Esophagus (tissue), 2 donors: ENCODE measurements at regions not wholly inside any gene's neighbourhood (a gene's known extent, or its start where the extent isn't known, plus 50 kb on each side); places are given as distances from the start of the nearest gene placed in this dataset.
"Not testable (repeated sequence)": the region's sequence is repeated elsewhere in the genome, so short reads cannot be mapped to it uniquely, and the experiment has no call there.

Experiments used
- H3K27ac ChIP-seq, 2 donors: one replicate each; pipeline ENCODE4 v1.5.1; 2013; ENCODE audit warnings: low read depth in 2 of 2, mild to moderate bottlenecking in 2 of 2, inconsistent platforms in 1 of 2, low read length in 1 of 2, moderate library complexity in 1 of 2
- H3K27me3 ChIP-seq, 2 donors: one replicate each; pipeline ENCODE4 v1.6.1; 2013; ENCODE audit warnings: low read length in 2 of 2, control low read depth in 1 of 2, mild to moderate bottlenecking in 1 of 2; ENCODE audit not compliant: insufficient read depth in 2 of 2, control insufficient read depth in 1 of 2
- H3K36me3 ChIP-seq, 2 donors: one replicate each; pipeline ENCODE4 v1.6.1; 2013; ENCODE audit warnings: low read length in 1 of 2; ENCODE audit not compliant: control insufficient read depth in 2 of 2, insufficient read depth in 2 of 2
- H3K4me1 ChIP-seq, 2 donors: one replicate each; pipeline ENCODE4 v1.6.1; 2013; ENCODE audit warnings: low read length in 1 of 2; ENCODE audit not compliant: control insufficient read depth in 2 of 2, insufficient read depth in 2 of 2
- H3K4me3 ChIP-seq, 2 donors: one replicate each; pipeline ENCODE4 v1.5.1; 2013; ENCODE audit warnings: low read length in 2 of 2, mild to moderate bottlenecking in 2 of 2, low read depth in 1 of 2, moderate library complexity in 1 of 2
- H3K9me3 ChIP-seq, 2 donors: one replicate each; pipeline ENCODE4 v1.6.1; 2013; ENCODE audit warnings: mild to moderate bottlenecking in 2 of 2, low read depth in 1 of 2, low read length in 1 of 2, moderate library complexity in 1 of 2; ENCODE audit not compliant: control insufficient read depth in 2 of 2, insufficient read depth in 1 of 2
- WGBS, 2 donors: extraction: QIAGEN DNeasy Blood & Tissue Kit; methylation state at CpG; one replicate each; pipeline ENCODE4 v1.1.7; 2013; 5-methylcytosine and 5-hydroxymethylcytosine counted together
- donor health status: healthy with polysubstance abuse.
- donor health status: Bipolar disorder and iron deficiency.

GRCh38 chr6:22364306-22364705 lies 67.5 kb upstream of the PRL start:
- Histone ChIP-seq H3K4me3 (no peak overlapping the region), H3K27ac (peak overlapping the region in 1 of 2 donors; percentile 19), H3K27me3 (no peaks in the 10 kb centered on the region), H3K4me1 (no peaks in the 10 kb centered on the region), H3K9me3 (peaks cover 3 to 4% of the 10 kb centered on the region in 2 donors), H3K36me3 (no peaks in the 10 kb centered on the region)
- WGBS, 2 donors: 50 to 61% methylated on average over 2 of the region's 2 CpGs

- WGBS, 2 donors: 66 to 70% methylated on average over 4 of the region's 4 CpGs
- Histone ChIP-seq H3K27ac (no peak overlapping the region), H3K4me1 (no peaks in the 10 kb centered on the region), H3K36me3 (no peaks in the 10 kb centered on the region), H3K9me3 (peaks cover 4 to 5% of the 10 kb centered on the region in 2 donors), H3K4me3 (no peak overlapping the region), H3K27me3 (no peaks in the 10 kb centered on the region)
Observed at GRCh38 chr6:22366214-22366613, 69.4 kb upstream of the PRL start.

- WGBS, 2 donors: 60 to 63% methylated on average over 1 of the region's 1 CpG
- Histone ChIP-seq H3K4me3 (no peak overlapping the region), H3K27me3 (no peaks in the 10 kb centered on the region), H3K9me3 (peaks cover 0 to 5% of the 10 kb centered on the region in 2 donors), H3K4me1 (no peaks in the 10 kb centered on the region), H3K27ac (no peak overlapping the region), H3K36me3 (no peaks in the 10 kb centered on the region)
Observed at GRCh38 chr6:22367346-22367745, 70.5 kb upstream of the PRL start.

GRCh38 chr6:22368794-22369193 lies 72.0 kb upstream of the PRL start:
- no peak overlapping the region for H3K27ac ChIP-seq
- no peaks in the 10 kb centered on the region for H3K27me3 ChIP-seq
- H3K9me3 ChIP-seq: peaks cover 0 to 5% of the 10 kb centered on the region in 2 donors
- 28 to 34% methylated on average over 1 of the region's 1 CpG for WGBS, 2 donors
- H3K4me3 ChIP-seq: no peak overlapping the region
- H3K4me1 ChIP-seq: no peaks in the 10 kb centered on the region
- H3K36me3 ChIP-seq: no peaks in the 10 kb centered on the region

GRCh38 chr6:22372922-22373321 lies 76.1 kb upstream of the PRL start:
- Histone ChIP-seq H3K4me1 (no peaks in the 10 kb centered on the region), H3K4me3 (no peak overlapping the region), H3K36me3 (no peaks in the 10 kb centered on the region), H3K27me3 (no peaks in the 10 kb centered on the region), H3K27ac (no peak overlapping the region), H3K9me3 (peaks cover 0 to 2% of the 10 kb centered on the region in 2 donors)
- WGBS, 2 donors: 83 to 91% methylated on average over 2 of the region's 2 CpGs

- H3K9me3 ChIP-seq, H3K27ac ChIP-seq, H3K4me1 ChIP-seq, H3K4me3 ChIP-seq, H3K36me3 ChIP-seq, H3K27me3 ChIP-seq: not testable (repeated sequence)
- 96 to 98% methylated on average over 2 of the region's 2 CpGs for WGBS, 2 donors
Observed at GRCh38 chr6:22374950-22375349, 78.1 kb upstream of the PRL start.

GRCh38 chr6:22376293-22376692 lies 79.5 kb upstream of the PRL start:
- not testable (repeated sequence) for H3K4me3 ChIP-seq, H3K27me3 ChIP-seq, H3K27ac ChIP-seq, H3K36me3 ChIP-seq, H3K4me1 ChIP-seq, H3K9me3 ChIP-seq

GRCh38 chr6:22378536-22378935 lies 81.7 kb upstream of the PRL start:
- not testable (repeated sequence) for H3K9me3 ChIP-seq, H3K36me3 ChIP-seq, H3K27ac ChIP-seq, H3K27me3 ChIP-seq, H3K4me1 ChIP-seq, H3K4me3 ChIP-seq
- 92 to 93% methylated on average over 1 of the region's 1 CpG for WGBS, 2 donors

GRCh38 chr6:22380236-22380635 lies 83.4 kb upstream of the PRL start:
- Histone ChIP-seq H3K27ac (no peak overlapping the region), H3K4me3 (no peak overlapping the region), H3K9me3 (no peaks in the 10 kb centered on the region), H3K4me1 (no peaks in the 10 kb centered on the region), H3K27me3 (no peaks in the 10 kb centered on the region), H3K36me3 (no peaks in the 10 kb centered on the region)
- WGBS, 2 donors: 82 to 90% methylated on average over 3 of the region's 3 CpGs

GRCh38 chr6:22381845-22382544 lies 85.2 kb upstream of the PRL start:
- Histone ChIP-seq H3K9me3 (no peaks in the 10 kb centered on the region), H3K27ac (no peak overlapping the region), H3K36me3 (no peaks in the 10 kb centered on the region), H3K4me3 (no peak overlapping the region), H3K4me1 (no peaks in the 10 kb centered on the region), H3K27me3 (no peaks in the 10 kb centered on the region)
- WGBS, 2 donors: 75% methylated on average over 9 of the region's 9 CpGs
